OCI-LY7 (cell line): ENCODE measurements at regions not wholly inside any gene's neighbourhood (a gene's known extent, or its start where the extent isn't known, plus 50 kb on each side); places are given as distances from the start of the nearest gene placed in this dataset.

Source experiments
- EZH2phosphoT487 ChIP-seq: fragments of 200-600 bp; sonication (generic); IDR thresholded peaks from 2 replicates; pipeline ENCODE4 v1.6.1; 2018; ENCODE audit warnings: low read depth, borderline replicate concordance, mild to moderate bottlenecking, mixed run types, antibody characterized with exemption, low read length, moderate library complexity, mixed read lengths
- TF ChIP-seq, protein P1 (sequence below): fragments of 200-600 bp; sonication (generic); conservative IDR thresholded peaks from 2 replicates; pipeline ENCODE4 v1.5.1; 2014; ENCODE audit warnings: mild to moderate bottlenecking, antibody characterized with exemption, low read length, moderate library complexity, mixed read lengths

GRCh38 chr17:36671144-36671543 lies 69.8 kb downstream of the MRM1 start:
- TF ChIP-seq, protein P1, sequence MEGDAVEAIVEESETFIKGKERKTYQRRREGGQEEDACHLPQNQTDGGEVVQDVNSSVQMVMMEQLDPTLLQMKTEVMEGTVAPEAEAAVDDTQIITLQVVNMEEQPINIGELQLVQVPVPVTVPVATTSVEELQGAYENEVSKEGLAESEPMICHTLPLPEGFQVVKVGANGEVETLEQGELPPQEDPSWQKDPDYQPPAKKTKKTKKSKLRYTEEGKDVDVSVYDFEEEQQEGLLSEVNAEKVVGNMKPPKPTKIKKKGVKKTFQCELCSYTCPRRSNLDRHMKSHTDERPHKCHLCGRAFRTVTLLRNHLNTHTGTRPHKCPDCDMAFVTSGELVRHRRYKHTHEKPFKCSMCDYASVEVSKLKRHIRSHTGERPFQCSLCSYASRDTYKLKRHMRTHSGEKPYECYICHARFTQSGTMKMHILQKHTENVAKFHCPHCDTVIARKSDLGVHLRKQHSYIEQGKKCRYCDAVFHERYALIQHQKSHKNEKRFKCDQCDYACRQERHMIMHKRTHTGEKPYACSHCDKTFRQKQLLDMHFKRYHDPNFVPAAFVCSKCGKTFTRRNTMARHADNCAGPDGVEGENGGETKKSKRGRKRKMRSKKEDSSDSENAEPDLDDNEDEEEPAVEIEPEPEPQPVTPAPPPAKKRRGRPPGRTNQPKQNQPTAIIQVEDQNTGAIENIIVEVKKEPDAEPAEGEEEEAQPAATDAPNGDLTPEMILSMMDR: no peak
- no peak for TF ChIP-seq EZH2phosphoT487
